ENCODE measurements at regions not wholly inside any gene's neighbourhood (a gene's known extent, or its start where the extent isn't known, plus 50 kb on each side); places are given as distances from the start of the nearest gene placed in this dataset.
"Not testable (repeated sequence)": the region's sequence is repeated elsewhere in the genome, so short reads cannot be mapped to it uniquely, and the experiment has no call there.

GRCh38 chr12:59079002-59079401 is 158.7 kb upstream of the LRIG3 start:
- DNase-seq = no peak

DNA sequence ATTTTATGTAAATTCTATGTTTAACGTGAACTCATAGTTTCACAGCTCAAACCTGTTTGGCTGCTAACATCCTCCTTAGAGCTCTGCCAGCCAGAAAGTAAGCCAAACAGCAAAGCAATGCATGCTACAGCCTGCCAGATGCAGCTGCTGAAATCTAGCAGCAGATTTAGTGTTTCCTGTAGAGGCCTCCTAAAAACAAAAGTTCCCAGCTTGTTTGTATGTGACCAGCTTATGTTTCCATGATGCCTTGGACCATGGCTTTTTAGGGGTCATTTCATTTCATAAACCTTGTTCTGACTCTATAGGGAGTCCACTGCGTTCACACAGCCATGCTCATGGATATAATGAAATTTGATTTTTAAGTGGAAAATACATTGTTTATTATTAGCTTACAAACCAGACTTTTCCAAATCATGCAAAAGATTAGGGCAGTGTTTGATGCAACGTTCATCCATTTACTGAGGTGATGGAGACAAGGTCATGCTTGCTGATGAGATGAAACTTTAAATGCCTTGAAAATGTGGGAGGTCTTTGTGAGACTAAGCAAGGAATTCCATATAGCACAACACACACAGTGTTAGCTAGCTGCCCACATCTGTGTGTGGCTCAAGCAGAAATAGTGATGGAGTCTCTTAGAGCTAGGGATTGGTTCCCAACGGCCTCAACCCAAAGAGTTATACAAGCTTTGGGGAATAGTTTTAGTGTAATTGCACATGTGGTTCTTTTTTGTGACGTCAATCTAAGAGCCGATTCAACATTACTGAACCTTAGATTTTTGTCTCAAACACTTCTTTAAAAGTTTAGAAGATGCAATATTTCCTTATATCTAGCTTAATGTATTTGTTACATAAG is 157.5 kb upstream of the LRIG3 start:
- no peak for DNase-seq

DNA sequence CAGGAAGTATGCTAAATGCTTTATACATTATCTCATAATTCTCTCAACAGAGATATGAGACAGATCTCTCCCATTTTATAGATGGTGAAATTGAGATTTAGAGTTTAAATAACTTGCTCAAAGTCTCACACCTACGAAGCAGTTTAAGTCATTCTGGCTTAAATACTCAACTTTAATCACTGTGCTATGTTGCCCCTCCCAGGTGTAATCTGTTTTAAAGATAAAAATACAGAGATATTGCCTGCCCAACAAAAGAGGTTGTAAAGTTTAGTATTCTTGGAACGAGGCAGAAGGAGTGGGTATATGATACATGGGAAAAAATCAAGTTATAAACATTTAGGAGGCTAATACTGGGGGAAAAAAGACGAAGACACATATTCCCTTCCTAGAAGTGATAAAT is 156.8 kb upstream of the LRIG3 start:
- no peak for DNase-seq

DNA sequence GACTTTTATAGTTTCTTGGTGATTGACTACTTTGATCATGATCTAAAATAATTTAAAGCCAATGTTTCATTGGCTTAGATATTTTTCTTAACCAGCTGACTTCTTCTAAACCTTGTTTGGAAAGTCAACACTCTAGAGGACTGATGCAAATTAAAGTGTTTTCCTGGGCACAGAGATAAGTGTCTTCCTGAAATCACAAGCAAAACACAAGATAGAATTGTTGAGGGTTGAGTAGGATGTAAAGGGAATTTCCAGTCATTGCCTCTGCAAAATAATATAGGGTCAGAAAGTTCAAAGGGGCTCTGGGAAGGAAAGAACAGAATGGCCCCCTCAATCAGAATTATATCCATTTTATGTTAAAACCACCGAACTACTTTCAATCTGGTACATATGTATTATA is 156.3 kb upstream of the LRIG3 start:
- DNase-seq = no peak

DNA sequence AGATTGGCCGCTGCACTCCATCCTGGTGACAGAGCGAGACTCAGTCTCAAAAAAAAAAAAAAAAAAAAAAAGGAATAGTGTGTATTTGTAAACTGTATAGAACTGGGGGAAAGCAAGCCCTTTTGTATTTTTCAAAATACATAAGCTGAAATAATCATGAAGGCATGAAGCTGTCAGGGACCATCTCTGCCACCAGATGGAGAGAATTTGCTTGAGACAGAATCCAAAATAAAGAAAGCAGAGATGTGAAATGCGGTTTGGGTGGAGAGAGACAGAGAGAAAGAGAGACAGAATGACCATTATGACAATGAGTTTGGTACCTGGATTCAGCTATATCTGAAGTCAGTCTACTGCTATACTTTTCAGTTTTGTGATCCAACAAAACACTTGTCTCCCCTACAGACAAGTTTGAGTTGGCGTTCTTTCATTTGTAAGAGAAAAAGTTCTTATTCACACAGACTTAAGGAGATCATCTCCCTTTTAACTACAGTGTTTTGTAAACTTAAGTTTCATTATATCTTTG is 155.7 kb upstream of the LRIG3 start:
- DNase-seq = no peak

DNA sequence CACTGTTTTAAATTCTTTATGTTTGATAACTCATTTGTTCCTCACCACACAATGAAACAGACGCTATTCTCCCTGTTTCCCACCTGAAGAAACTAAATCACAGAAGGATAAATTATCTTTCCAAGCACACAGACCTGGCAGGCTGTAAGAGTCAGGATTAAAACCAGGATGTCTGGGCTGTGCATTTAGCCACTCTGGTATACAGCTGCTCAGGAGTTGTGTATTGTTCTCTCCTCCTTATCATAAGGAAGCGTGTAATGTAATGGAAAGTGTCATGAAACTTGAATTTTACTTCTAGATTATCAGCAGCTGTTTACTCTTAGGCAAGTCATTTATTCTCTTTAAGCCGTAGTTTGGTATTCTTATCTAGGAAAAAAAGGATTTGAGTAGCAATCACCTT is 154.8 kb upstream of the LRIG3 start:
- no peak for DNase-seq

DNA sequence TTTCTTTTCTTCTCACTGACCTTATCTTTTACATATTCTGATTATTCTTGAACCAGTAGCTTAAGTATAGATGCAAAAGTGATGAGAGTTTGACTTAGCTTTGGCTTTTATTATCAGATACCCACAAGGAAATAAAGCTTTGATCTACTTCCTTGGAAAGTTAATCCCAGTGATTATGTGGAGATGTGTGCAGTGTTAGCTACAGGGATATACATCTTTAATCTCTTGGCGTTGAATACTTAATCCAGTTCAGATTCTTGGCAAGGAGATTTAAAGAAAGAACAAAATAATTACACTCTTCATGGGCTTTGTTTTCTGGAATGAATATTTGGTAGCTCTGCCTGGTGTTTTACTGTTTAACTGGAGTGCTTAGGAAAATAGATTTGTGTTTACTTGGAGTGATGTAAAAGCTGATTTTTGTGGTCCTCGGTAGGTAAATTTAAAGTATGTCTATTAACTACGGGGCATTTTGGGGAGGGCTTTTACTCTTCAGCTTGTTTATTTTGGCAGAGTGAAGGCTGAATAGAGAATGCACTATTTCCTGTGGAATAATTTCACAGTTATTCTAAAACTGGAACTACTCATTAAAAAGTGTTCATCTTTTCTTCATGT is 150.1 kb upstream of the LRIG3 start:
- no peak for DNase-seq

GRCh38 chr12:59069516-59069915 is 149.2 kb upstream of the LRIG3 start:
- no peak for DNase-seq

- DNase-seq = no peak
These were observed 148.1 kb upstream of the LRIG3 start for GRCh38 chr12:59068436-59068835.

GRCh38 chr12:59067083-59067482 is 146.8 kb upstream of the LRIG3 start:
- DNase-seq = no peak

DNA sequence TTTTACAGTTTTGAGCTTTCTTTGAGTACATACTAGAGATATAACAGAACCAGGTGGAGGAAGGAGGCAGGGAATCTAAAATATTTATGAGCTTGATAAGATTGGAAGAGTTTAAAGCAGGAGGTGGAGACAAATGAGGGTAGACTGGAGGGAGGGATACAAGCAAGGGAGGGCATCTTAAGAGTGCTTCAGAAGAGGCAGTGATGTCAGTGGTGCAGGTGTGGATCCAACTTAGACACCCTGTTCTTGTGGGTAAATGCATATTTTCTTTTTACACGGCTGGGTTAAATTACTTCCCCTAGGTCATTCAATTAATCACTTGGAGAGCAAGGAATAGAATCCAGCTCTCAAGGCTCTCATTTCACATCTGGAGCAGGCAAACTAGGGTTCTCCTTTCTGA is 146.1 kb upstream of the LRIG3 start:
- no peak for DNase-seq

DNA sequence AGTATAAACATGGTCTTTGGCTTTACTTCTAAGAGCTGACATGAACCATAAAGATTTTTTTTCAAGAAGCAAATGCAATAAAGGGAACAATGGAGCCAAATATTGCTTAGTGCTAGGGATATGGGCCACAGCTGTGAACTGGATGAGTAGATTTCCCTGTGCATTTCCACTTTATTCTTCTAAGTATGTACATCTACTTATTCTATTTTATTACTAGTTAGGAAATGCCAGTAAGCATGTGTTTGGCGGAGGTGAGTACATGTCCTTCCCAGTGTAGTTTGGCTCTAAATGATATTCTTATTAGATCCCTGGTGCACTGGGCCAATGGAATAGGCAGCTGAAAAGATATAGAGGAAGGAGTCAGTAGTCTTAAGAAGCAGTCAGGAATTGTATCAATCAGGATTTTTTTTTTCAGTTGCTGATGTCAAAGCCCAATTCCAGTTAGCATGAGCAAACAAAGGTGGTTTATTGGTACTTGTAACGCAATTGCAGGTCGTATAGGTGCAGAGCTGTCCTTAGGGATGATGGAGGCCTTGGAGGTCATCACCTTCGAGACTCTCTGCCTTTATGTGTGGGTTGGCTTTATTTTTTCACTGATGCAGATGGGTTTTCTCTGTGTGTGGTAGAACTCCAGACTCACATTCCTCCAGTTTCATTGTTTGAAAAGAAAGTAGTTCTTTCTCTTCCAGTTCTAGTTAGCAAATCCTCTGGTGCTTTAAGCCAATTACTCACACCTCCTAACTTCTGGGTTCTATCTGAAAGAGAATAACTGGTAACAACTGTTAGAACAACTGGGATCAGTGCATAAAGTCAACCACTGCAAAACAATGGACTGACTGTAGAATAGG is 139.0 kb upstream of the LRIG3 start:
- no peak for DNase-seq

- no peak for DNase-seq
These were observed 136.7 kb upstream of the LRIG3 start for GRCh38 chr12:59056966-59057365.

- no peak for DNase-seq
These were observed 135.0 kb upstream of the LRIG3 start for GRCh38 chr12:59055204-59055860.

GRCh38 chr12:59053266-59053899 is 133.1 kb upstream of the LRIG3 start:
- DNase-seq = not testable (repeated sequence)

- DNase-seq = no peak
These were observed 126.6 kb upstream of the LRIG3 start for GRCh38 chr12:59046763-59047534.

- DNase-seq = no peak
These were observed 124.5 kb upstream of the LRIG3 start for GRCh38 chr12:59044791-59045190.

- no peak for DNase-seq
These were observed 121.2 kb upstream of the LRIG3 start for GRCh38 chr12:59041241-59042121.

- no peak for DNase-seq
These were observed 120.4 kb upstream of the LRIG3 start for GRCh38 chr12:59040656-59041055.

GRCh38 chr12:59040043-59040442 is 119.7 kb upstream of the LRIG3 start:
- no peak for DNase-seq

GRCh38 chr12:59039005-59039404 is 118.7 kb upstream of the LRIG3 start:
- DNase-seq = no peak

Measured in NK-92 treated with Interleukin-12 subunit alpha and Interleukin-12 subunit beta, amount 100 ng/mL, for 24 hours (cell line).